DMS 273 (cell line): ENCODE measurements at regions not wholly inside any gene's neighbourhood (a gene's known extent, or its start where the extent isn't known, plus 50 kb on each side); places are given as distances from the start of the nearest gene placed in this dataset.
"Not testable (repeated sequence)": the region's sequence is repeated elsewhere in the genome, so short reads cannot be mapped to it uniquely, and the experiment has no call there.

Experiments used
- DNase-seq: peaks from one replicate; lab custom pipeline; 2025; ENCODE audit not compliant: unreplicated experiment; lab: John Stamatoyannopoulos, UW

DNA sequence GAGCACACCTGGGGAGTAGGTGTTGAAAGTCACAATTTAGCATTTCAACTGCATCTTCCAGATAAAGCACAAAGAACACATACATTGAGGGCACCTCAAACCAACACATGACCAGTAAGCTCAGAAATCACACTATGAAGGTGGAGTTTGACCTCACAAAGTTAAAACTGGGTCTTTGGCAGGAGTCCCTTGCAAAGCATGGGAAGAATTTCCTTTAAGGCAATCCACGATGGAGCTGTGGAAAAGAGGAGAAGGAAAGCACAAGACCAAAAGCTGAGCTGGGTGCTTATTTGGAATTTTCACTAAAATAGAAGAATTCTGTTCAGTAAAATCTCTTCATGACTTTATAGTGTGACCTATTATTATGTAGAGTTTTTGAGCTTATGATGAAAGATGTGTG, 212.9 kb upstream of the APCDD1 start:
- no peak for DNase-seq

DNA sequence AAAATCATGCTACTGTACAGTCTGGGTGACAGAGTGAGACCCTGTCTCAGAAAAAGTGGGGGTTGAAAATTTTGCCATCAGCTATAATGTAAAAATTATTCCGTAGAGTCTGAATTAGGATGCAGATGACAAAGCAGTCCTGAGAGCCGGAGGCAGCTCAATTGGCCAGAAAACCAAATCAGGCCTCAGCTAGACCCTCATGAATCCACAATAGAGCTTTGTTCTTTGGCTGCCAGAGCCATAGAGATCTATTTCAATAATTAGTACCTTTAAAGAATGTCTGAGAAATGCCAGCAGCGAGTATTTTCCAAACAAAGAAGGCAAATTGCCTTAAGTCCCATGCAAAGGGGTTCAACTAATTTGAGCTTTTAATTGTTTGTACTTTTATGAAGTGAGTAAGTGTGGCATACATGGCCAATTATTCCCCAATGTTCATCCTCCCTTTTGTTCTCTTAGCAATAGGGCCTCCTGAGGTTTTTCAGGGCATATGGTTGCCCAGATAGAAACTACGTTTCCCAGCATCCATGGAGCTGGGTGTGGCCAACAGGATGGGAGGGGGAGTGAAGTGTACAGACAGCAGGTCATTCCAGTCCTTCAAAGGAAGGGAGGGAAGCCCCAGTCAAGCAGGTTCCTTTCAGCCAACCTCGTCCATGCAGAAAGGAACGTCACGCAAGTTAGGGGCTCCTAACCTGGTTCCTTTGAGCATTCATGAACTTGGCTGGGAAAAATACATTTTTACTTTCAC, 211.3 kb upstream of the APCDD1 start:
- DNase-seq, result peak; percentile 32

DNA sequence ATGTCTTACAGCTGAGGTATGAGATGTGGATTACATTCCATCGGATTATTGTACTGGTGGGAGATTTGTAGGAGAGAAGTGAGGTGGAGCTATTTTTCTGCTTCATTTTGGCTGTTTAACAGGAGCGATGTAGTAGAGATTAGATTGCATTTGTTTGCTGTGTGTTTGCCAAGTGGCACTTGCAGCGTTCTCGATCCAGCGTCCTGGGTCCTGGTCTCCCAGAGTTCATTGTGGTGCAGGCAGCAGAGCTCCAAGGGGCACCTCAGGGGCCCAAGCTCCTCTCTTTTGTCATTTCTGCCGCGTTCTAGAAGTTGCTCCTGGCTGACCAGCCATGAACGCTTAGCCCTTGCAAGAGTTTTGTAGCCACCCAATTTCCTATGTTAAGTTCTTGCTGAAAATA, 210.1 kb upstream of the APCDD1 start:
- no peak for DNase-seq

DNA sequence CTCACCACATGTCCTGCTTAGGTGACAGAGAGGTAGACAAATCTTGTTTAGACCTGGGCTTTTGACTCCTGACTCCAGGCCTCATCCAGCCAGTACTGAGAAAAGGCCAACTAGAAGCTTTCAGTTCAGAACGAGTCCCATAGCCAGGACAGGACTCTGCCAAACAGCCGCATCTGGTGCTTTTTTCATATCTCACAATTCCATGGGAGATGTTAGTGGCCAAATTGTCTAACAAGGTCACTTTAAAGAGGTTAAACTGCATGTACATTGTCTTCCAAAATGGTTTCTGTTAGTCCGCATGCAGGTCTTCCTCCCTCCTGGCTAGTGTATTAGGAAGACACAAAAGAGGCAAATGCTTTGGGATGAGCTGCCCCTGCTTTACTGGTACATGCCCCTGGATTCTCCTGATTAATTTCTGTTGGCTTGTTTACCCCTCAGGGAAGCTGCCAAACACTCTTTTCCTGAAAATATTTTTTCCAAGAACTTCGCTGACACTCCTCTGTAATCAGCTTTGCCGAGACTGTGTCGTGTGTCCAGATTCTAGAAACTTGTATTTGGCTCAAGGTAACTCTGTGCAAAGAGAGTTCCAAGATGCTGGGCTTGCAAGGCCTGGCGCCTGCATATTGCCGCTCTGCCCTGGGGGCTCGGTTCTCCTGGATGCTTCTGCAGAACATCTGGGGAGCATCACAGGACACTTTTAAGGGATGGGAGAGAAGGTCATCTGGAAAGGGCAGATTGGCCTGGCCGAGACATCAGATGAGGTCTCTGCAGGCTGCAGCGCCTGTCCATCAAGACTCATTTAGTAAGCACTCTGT, 209.2 kb upstream of the APCDD1 start:
- DNase-seq, result no peak

DNA sequence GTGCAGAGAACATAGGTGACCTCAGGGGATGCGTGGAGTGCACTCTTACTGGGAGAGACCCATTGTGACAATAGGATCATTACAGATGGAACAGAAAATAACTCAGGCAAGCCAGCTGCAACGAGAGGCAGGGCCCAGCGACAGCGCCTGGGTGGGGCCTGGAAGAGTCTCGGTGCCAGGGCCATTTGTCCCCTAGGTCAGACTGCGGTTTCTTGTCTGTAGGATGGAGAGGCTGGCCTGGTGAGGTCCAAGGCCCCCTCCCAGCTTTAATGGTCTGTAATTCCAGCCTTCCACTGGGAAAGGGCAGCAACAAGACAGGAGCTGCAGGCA, 208.6 kb upstream of the APCDD1 start:
- DNase-seq, result no peak

DNA sequence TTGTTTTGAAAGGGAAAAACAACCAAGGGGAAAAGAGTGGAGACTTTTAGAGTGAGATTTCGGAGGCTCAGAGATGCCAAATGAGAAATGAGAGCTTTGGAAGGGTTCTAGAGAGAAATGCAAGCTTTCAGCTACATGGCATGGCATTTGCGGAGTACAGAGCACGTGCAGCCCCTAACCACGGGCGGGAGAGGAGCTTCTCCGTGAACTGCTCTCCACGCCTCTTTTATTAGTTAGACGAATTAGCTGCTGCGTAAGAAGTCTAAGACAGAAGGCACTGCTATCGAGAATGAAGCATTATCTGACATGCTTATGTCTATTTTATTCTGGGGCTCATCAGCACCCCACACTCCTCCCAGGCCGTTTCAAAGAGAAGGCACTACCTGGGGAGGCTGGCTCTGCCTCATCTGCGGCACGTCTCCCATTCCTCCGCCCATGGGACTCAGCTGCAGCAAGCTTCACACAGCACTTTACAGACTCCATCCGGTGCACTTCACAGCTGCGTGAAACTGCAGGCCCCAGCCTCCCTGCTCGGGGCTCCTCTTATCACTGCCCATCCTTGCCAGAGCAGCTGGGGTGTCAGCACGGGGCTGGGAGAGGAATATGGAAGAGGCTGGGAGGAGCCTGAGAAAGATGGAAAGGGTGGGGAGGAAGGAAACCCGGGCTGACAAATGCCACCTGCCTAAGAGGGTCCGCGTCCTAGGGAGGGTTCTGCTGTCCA, 207.3 kb upstream of the APCDD1 start:
- DNase-seq, result no peak

DNA sequence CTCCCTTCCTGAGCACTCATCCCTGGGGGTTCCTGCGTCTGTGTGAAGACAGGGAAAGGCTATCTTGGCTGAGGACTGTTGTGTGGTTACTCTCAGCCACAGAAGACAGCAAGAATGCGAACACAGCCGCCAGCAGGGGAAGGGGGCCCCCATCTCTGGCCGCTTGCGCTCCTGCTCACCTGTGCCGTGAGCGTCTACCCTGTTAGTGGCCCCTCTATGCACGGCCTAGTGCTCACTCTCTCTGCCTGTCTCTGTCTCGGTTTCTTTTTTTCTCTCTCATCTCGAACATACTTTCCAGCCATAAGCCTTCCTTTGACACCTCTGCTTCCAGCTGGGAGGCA, 206.7 kb upstream of the APCDD1 start:
- DNase-seq, result no peak

DNA sequence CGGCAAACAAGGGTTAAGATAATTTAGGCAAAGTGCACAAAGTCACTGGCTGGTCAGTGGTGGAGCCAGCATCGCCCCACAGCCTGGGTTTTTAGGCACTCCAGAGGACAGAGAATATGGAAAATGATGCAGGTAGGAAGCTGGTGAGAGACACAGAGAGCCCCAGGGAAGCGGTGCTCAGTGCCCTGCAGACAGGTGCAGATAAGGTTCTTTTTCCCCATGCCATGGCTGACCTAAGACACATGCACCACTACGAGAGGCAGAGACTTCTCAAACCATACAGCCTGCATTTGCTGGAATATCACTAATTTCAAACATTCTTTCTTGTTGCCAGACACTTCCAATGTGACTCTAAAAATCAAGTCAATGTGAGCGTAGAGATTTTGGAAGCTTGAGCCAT, 205.7 kb upstream of the APCDD1 start:
- no peak for DNase-seq

DNA sequence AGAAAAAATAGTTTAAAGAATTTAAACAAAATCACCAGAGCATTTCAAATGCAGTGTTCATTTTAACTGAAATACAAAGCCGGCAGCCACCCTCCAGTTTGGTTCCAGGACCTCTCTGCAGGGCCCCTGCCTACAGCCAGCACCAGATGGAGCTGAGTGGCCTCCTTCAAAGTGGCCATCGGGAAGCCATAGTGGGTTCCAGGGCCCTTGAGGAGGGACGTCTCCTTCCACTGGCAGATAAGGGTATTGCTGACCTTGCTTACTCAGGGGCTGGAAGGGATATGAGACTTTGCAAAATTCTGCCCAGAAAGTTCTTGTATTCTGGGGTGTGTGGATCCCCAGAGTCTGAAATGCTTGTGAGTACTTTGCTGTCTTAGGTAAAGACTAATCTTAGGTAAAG, 205.2 kb upstream of the APCDD1 start:
- DNase-seq, result peak; percentile 18

DNA sequence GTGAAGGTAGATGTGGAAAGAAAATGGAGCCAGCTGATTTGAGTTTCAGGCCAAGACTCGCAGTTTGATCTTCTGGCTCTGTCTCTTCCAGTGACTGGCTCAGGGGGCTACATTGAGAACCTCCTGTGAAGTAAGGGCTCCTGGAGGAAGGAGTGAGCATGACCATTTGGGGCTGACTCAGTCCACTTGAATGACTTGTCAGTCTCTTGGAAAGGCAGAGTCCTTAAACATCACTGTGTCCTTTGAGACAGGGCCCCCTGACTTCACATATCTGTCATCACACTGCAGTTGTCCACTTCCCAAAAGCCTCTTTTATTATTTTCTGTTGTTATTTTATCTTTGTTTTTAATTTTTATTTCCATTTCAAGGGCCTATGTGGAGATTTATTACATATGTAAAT, 204.6 kb upstream of the APCDD1 start:
- no peak for DNase-seq

DNA sequence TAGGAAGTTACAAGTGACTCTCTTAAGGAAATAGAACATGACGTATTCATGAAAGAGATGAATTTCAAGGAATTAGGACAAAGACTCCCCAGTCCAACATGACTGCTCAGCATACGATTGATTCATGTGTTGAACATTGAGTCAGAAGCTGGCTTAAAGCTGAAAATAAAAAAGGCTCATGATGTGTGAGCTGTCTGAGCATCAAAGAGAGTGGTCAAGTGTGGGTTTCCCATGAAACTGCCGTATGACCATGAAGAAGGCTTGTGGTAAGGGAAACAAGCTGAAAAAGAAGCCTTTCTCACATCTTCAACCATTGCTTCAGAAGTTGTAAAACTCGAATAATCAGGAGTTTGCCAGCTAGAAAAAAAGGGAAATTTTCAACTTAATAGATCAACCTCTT, 201.9 kb upstream of the APCDD1 start:
- no peak for DNase-seq

DNA sequence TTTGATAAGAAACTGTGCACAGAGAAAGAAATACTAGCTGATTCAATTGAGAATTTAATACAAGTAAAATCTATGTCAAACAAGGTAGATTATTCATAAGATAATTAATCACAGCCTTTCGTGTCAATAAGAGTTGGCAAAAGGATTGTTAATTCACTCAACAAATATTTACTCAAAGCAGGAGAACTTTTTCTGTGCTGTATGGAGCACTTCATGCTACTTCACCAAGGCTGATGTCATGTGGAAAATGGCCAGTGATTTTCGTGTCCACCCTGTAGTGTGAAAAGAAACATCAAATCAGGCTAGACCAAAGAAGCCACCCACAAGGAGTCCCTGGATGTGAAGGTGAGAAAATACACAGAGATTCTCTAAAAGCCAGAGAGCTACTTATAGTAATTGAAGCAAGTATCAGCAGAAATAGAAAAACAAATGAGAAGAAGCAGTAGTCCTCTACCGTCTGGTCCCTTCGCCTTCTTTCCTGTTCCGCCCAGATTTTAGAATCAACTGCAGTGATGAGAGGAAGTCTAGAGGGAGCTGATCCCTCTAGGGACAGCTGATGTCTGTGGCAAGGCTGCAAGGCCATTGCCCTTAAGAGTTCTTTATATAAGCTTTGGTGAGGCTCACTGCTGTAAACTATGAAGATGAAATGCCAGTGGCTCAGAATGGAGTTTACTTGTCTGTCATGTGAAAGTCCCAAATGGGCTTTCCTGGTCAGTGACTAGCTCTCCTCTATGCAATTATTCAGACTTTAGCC, 201.3 kb upstream of the APCDD1 start:
- no peak for DNase-seq

DNA sequence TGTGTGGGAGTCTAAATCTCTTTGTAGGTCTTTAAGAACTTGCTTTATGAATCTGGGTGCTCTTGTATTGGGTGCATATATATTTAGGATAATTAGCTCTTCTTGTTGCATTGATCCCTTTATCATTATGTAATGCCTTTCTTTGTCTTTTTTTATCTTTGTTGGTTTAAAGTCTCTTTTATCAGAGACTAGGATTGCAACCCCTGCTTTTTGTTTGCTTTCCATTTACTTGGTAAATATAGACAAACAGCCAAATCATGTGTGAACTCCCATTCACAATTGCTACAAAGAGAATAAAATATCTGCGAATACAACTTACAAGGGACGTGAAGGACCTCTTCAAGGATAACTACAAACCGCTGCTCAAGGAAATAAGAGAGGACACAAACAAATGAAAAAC, 198.2 kb upstream of the APCDD1 start:
- not testable (repeated sequence) for DNase-seq

DNA sequence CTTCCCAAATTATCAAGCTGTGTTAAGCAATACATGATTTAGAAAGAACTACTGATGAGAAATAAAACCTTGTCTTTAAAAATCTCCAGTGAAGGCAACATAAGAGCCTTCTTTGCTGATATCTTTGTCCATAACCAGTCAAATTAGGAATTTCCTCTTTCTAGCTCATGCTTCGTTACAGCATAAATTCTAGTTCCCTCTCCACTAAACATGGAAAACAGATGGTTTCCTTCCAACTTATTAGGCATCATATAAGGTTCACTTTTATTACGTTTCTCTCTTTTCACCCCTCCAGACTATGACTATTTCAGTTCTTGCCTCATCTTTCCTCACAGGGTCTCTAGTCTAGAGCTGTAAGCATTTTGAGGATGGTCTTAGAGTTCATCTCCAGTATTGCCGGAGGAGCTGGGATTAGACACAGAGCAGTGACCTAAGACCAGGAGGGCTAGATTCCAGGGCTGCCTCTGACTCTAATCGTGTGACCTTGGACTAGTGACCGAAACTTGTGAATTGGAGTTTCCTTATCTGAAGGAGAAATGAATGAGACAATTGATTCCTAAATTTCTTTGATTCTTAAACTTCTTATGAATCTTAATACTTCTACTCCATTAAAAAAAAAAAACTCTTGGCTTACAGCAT, 195.5 kb upstream of the APCDD1 start:
- no peak for DNase-seq

DNA sequence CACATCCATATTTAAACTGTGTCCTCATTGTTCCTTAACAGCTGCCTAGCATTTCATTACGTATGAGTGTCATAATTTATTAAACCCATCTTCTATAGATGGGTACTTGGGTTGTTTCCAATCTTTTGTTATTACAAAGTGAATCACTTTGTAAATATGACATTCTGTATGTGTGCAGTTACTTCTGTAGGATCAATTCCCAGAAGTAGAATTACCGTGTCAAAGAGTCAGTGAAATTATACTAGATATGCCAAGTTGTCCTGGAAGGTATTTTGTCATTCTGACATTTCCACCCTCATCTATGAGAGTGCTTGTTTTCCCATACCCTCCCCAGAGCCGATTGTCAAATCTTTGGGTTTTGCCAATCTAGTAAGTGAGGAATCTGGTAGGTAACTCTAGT, 194.5 kb upstream of the APCDD1 start:
- DNase-seq, result no peak

DNA sequence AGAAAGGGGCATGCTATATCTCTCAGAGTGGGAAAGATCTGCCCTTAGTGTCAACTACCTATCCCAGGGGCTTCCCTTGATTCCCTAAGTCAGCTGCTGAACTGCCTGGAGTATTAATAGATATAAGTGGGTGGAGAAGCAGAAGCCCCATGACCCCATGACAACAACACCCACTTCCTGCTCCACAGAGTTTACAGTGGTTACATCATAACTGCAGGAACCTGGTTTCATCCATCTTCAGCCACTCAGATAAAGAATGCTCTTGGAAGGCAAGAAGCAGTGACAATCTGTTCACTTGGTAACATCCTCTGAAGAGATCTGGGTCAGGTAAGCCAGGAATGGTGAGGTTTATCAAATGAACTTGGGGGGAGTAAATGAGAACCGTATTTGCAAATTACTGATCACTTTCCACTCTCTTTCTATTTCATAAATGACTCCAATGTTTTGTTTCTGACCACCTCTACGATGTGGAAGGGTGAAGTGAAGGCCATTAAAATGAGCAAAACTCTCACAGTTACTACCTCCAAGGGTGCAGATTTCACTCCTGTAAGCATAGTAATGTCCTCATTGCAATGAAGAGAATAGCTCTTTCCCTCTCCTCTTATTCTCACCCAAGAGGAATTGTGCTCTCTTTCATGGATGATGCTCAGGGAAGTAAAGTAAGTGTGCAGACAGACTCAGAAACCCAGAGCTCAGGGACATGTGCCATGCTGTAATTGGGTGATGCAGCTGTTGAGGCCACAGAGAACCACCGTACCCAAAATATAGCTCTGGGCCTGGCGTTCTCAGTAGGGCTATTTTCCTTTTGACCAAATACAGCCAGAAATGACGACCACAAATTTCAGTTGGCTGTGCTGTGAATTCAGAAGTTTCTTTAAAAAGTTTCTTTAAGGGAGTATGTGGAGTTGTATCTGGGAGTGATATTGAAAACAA, 192.8 kb upstream of the APCDD1 start:
- DNase-seq, result no peak

DNA sequence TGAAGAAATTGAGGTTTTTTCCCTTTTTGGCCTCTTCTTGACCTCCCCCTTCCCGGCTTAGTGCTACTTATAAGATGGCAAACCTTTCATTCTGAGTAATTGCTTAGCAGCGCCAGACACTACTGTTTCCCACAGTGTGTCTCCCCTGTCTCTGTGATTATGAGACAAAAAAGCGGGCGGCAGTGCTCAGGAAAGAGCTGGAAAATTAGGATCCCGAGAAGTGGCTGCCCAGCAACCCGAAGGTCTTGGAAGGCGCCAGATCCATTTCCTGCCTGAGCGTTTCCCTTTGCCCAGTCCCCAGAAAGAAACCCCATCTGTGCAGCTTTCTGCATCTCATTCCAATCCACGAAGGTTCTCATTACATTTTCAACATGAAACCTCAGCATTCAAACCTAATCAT, 191.9 kb upstream of the APCDD1 start:
- DNase-seq, result no peak

DNA sequence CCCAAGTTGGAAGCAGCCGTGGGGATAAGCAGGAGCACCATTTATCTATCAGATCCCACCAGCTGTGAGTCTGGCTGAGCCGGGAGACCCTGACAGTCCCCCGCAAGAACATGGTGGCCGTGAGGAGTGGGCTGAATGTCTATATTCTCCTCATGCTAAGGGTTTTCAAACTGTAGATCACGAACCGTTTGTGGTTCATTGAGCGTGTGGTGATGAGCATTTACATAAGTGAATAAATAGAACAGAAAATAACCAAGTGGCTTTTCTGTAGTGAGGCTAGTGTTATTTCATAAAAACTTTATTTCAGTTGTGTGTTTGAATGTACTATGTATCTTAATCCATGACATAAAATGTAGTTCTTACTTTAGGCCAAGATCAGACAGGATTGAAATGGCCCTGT, 190.2 kb upstream of the APCDD1 start:
- DNase-seq, result no peak

DNA sequence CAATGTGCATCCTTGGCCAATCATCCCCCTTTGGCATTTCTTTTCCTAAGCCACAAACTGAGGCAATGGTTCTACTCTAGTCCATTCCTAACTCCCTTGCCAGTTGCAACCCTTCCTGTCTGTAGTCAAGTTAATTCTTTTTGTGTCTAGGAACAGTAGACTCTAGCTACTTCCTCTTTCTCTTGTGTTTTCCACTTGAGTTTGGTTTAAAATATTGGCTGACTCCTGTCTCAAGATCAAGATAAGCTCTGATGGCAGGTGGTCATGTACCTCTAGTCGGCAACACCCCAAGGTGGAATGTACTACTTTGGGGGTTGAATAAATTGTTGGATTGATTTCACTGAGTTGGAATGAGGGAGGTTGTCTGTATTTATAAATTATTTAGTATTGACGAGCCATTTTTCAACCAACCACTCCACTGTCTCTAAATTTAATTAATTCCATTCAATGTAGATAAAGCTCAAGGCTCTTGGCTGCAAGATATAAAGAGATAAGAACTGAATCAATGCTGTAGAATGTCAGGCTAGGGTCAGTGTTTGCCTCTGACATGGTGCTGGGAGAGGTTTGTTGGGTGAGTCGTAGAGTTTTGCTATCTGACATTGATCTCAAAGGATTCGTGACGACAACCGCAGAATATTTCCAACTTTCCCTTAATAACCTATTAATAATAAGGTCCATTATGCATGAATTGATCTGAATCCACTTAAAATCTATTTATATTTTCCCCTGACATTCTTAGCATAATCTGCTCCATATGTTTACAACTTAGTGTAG, 188.7 kb upstream of the APCDD1 start:
- no peak for DNase-seq

DNA sequence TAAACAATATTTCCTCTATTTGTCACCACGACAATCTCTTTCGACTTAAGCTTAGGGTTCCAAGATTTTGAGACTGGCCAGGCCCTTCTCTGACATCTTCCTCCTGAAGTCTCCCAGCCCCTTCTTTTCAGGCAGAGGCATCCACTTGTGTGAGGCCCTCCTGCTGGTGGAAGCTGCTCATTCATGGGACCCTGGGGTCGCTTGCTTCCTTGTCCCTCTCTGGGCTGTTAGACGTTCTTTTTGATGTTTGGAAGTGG, 188.2 kb upstream of the APCDD1 start:
- no peak for DNase-seq
